WTC11 (cell line): ENCODE measurements at regions not wholly inside any gene's neighbourhood (a gene's known extent, or its start where the extent isn't known, plus 50 kb on each side); places are given as distances from the start of the nearest gene placed in this dataset.

Experiments
- ATAC-seq: fragments of 200-7000 bp; cut with Tn5 transposase; 2 replicates; pipeline ENCODE4 v1.10.0; 2021; ENCODE audit warnings: mild to moderate bottlenecking, moderate library complexity
- CTCF ChIA-PET: fragments of 300-600 bp; sonication (Branson Sonifier 250); formaldehyde crosslinking; loops from one replicate; lab custom pipeline; 2021; ENCODE audit warnings: antibody characterized with exemption; lab: Charles Lee
- POLR2A ChIA-PET: fragments of 350-600 bp; sonication (Branson Sonifier 250); formaldehyde crosslinking; loops from one replicate; lab custom pipeline; 2021; ENCODE audit warnings: antibody characterized with exemption; lab: Charles Lee
- DNase-seq: peaks from one replicate; pipeline ENCODE4 v3.0.0; 2021; ENCODE audit warnings: low spot score
- H3K27ac Mint-ChIP-seq: 2 replicates; pipeline ENCODE4 v1.8.0; 2021; ENCODE audit warnings: mixed read lengths
- H3K27me3 Mint-ChIP-seq: 2 replicates; pipeline ENCODE4 v1.8.0; 2021; ENCODE audit warnings: low read depth, mild to moderate bottlenecking, moderate library complexity, mixed read lengths
- H3K36me3 Mint-ChIP-seq: 2 replicates; pipeline ENCODE4 v1.8.0; 2021; ENCODE audit warnings: mixed read lengths
- H3K4me1 Mint-ChIP-seq: 2 replicates; pipeline ENCODE4 v1.8.0; 2022; ENCODE audit warnings: mixed read lengths
- H3K4me3 Mint-ChIP-seq: 2 replicates; pipeline ENCODE4 v1.8.0; 2021; ENCODE audit warnings: mild to moderate bottlenecking, moderate library complexity, mixed read lengths
- H3K9me3 Mint-ChIP-seq: 2 replicates; pipeline ENCODE4 v1.8.0; 2021; ENCODE audit warnings: mixed read lengths
- AFF4 ChIP-seq: sonication (generic); formaldehyde crosslinking; IDR thresholded peaks from 2 replicates; pipeline ENCODE4 v1.8.1; 2023; ENCODE audit warnings: mild to moderate bottlenecking, missing genetic modification reagents, borderline replicate concordance
- ATF1 ChIP-seq: sonication (generic); formaldehyde crosslinking; IDR thresholded peaks from 2 replicates; pipeline ENCODE4 v1.8.1; 2023; ENCODE audit warnings: mild to moderate bottlenecking, moderate library complexity, missing genetic modification reagents
- CREB1 ChIP-seq: sonication (generic); formaldehyde crosslinking; IDR thresholded peaks from 2 replicates; pipeline ENCODE4 v1.8.0; 2023; ENCODE audit warnings: mild to moderate bottlenecking, missing genetic modification reagents
- CTCF ChIP-seq: fragments of 200-600 bp; IDR thresholded peaks from 2 replicates; pipeline ENCODE4 v1.8.0; 2022; ENCODE audit warnings: antibody characterized with exemption
- E2F1 ChIP-seq: sonication (generic); formaldehyde crosslinking; IDR thresholded peaks from 2 replicates; pipeline ENCODE4 v1.8.0; 2022; ENCODE audit warnings: mild to moderate bottlenecking, missing genetic modification reagents
- E2F4 ChIP-seq: sonication (generic); formaldehyde crosslinking; IDR thresholded peaks from 2 replicates; pipeline ENCODE4 v1.8.1; 2022; ENCODE audit warnings: low read depth, mild to moderate bottlenecking, moderate library complexity, missing genetic modification reagents, borderline replicate concordance
- ERG ChIP-seq: fragments of 250-450 bp; sonication (Bioruptor Pico); IDR thresholded peaks from 2 replicates; pipeline ENCODE4 v1.8.0; 2021; ENCODE audit warnings: mild to moderate bottlenecking
- ESRRA ChIP-seq: sonication (generic); formaldehyde crosslinking; IDR thresholded peaks from 2 replicates; pipeline ENCODE4 v1.8.1; 2022; ENCODE audit warnings: mild to moderate bottlenecking, missing genetic modification reagents, borderline replicate concordance
- FOXJ3 ChIP-seq: sonication (generic); formaldehyde crosslinking; IDR thresholded peaks from 2 replicates; pipeline ENCODE4 v1.9.0; 2021; ENCODE audit warnings: missing genetic modification reagents, mild to moderate bottlenecking, borderline replicate concordance
- GABPB1 ChIP-seq: sonication (generic); formaldehyde crosslinking; IDR thresholded peaks from 2 replicates; pipeline ENCODE4 v1.8.1; 2023; ENCODE audit warnings: mild to moderate bottlenecking, missing genetic modification reagents
- NFE2L1 ChIP-seq: sonication (generic); formaldehyde crosslinking; IDR thresholded peaks from 2 replicates; pipeline ENCODE4 v1.8.1; 2023; ENCODE audit warnings: missing genetic modification reagents
- NR1H2 ChIP-seq: sonication (generic); formaldehyde crosslinking; IDR thresholded peaks from 2 replicates; pipeline ENCODE4 v1.9.0; 2021; ENCODE audit warnings: mild to moderate bottlenecking, moderate library complexity, missing genetic modification reagents
- RORB ChIP-seq: fragments of 250-450 bp; sonication (Bioruptor Pico); IDR thresholded peaks from 2 replicates; pipeline ENCODE4 v1.9.0; 2021; ENCODE audit warnings: mild to moderate bottlenecking
- SOX15 ChIP-seq: fragments of 250-450 bp; sonication (Bioruptor Pico); IDR thresholded peaks from 2 replicates; pipeline ENCODE4 v1.9.0; 2021; ENCODE audit warnings: mild to moderate bottlenecking
- SP1 ChIP-seq: sonication (generic); formaldehyde crosslinking; conservative IDR thresholded peaks from 2 replicates; pipeline ENCODE4 v1.8.1; 2022; ENCODE audit warnings: missing genetic modification reagents
- TEAD4 ChIP-seq: sonication (generic); formaldehyde crosslinking; IDR thresholded peaks from 2 replicates; pipeline ENCODE4 v1.8.0; 2022; ENCODE audit warnings: mild to moderate bottlenecking, missing genetic modification reagents
- USF2 ChIP-seq: sonication (generic); formaldehyde crosslinking; IDR thresholded peaks from 2 replicates; pipeline ENCODE4 v1.8.1; 2023; ENCODE audit warnings: mild to moderate bottlenecking, missing genetic modification reagents, moderate library complexity
- ZNF121 ChIP-seq: sonication (generic); formaldehyde crosslinking; IDR thresholded peaks from 2 replicates; pipeline ENCODE4 v1.8.0; 2023; ENCODE audit warnings: missing genetic modification reagents
- ZNF138 ChIP-seq: sonication (generic); formaldehyde crosslinking; conservative IDR thresholded peaks from 2 replicates; pipeline ENCODE4 v1.8.1; 2022; ENCODE audit warnings: mild to moderate bottlenecking, moderate library complexity, missing genetic modification reagents
- ZNF423 ChIP-seq: fragments of 250-450 bp; sonication (Bioruptor Pico); IDR thresholded peaks from 2 replicates; pipeline ENCODE4 v2.1.2; 2022; ENCODE audit warnings: mild to moderate bottlenecking, moderate library complexity
- ZNF425 ChIP-seq: fragments of 250-450 bp; sonication (Bioruptor Pico); conservative IDR thresholded peaks from 2 replicates; pipeline ENCODE4 v1.9.0; 2021; ENCODE audit warnings: mild to moderate bottlenecking

- no peak for DNase-seq
- H3K27ac Mint-ChIP-seq: no peak overlapping the region
- no peak overlapping the region for H3K4me3 Mint-ChIP-seq
- H3K27me3 Mint-ChIP-seq: no peaks in the 10 kb centered on the region
- no peak for TF ChIP-seq SP1 (CRISPR knock-in tag)
- 0 out of 2 replicates have a peak, but pooled peaks cover 4% of the 10 kb centered on the region for H3K36me3 Mint-ChIP-seq
- no peak for ATAC-seq
- peaks cover 12% of the 10 kb centered on the region for H3K9me3 Mint-ChIP-seq
- CTCF ChIA-PET: interaction anchor here (1.3 to 1.8 kb wide), 2 partner anchors 170 to 441 kb away, joined by 3 to 6 read pairs; no protein-coding TSS in a partner anchor
- H3K4me1 Mint-ChIP-seq: no peaks in the 10 kb centered on the region
- POLR2A ChIA-PET: interaction anchor here (0.5 kb wide), 1 partner anchor 177 kb away, joined by 4 read pairs; no protein-coding TSS in a partner anchor
Observed at GRCh38 chr2:235305678-235306077, 188.2 kb upstream of the AGAP1 start.

GRCh38 chr2:235311044-235311443, 182.8 kb upstream of the AGAP1 start:
- Mint-ChIP-seq H3K4me1 (no peaks in the 10 kb centered on the region), H3K36me3 (0 out of 2 replicates have a peak, but pooled peaks cover 7% of the 10 kb centered on the region), H3K4me3 (no peak overlapping the region), H3K27ac (no peak overlapping the region), H3K27me3 (no peaks in the 10 kb centered on the region), H3K9me3 (peaks cover 20% of the 10 kb centered on the region)
- ATAC-seq: no peak
- DNase-seq: no peak
- ChIA-PET CTCF (no interaction called here), POLR2A (no interaction called here)
- no peak for TF ChIP-seq FOXJ3 (CRISPR knock-in tag)
- TF ChIP-seq USF2: no peak
- no peak for TF ChIP-seq CTCF
- TF ChIP-seq E2F1: no peak
- TF ChIP-seq SOX15 (CRISPR knock-in tag): no peak
- no peak for TF ChIP-seq ZNF425 (CRISPR knock-in tag)
- TF ChIP-seq ERG (CRISPR knock-in tag): no peak
- no peak for TF ChIP-seq AFF4 (CRISPR knock-in tag)
- TF ChIP-seq NFE2L1 (CRISPR knock-in tag): no peak
- TF ChIP-seq TEAD4 (CRISPR knock-in tag): no peak
- no peak for TF ChIP-seq CREB1 (CRISPR knock-in tag)
- no peak for TF ChIP-seq RORB
- no peak for TF ChIP-seq GABPB1 (CRISPR knock-in tag)
- no peak for TF ChIP-seq ZNF423 (CRISPR knock-in tag)
- TF ChIP-seq ATF1 (CRISPR knock-in tag): no peak
- TF ChIP-seq ZNF121 (CRISPR knock-in tag): no peak
- TF ChIP-seq E2F4 (CRISPR knock-in tag): no peak
- TF ChIP-seq ESRRA (CRISPR knock-in tag): no peak
- TF ChIP-seq NR1H2 (CRISPR knock-in tag): no peak
- no peak for TF ChIP-seq ZNF138 (CRISPR knock-in tag)
